Prostate gland (tissue), 2 donors: ENCODE measurements at regions not wholly inside any gene's neighbourhood (a gene's known extent, or its start where the extent isn't known, plus 50 kb on each side); places are given as distances from the start of the nearest gene placed in this dataset.

Experiments
- DNase-seq: peaks from one replicate; pipeline ENCODE4 v3.0.0-alpha.2; 2019; ENCODE audit warnings: low spot score
- H3K27ac ChIP-seq, 2 donors: fragments of 200-600 bp; sonication (generic); 2 replicates each; pipeline ENCODE4 v1.5.1; 2017 to 2019
- H3K27me3 ChIP-seq: fragments of 200-600 bp; sonication (generic); replicated peaks from 2 replicates; pipeline ENCODE4 v1.5.1; 2019; ENCODE audit not compliant: insufficient read depth
- H3K36me3 ChIP-seq, 2 donors: fragments of 200-600 bp; sonication (generic); 1 replicate in 1 of 2; 2 replicates in 1 of 2; pipeline versions ENCODE4 v1.5.1 to v1.8.1; 2017 to 2019
- H3K4me1 ChIP-seq: fragments of 200-600 bp; sonication (generic); replicated peaks from 2 replicates; pipeline ENCODE4 v1.5.1; 2019
- H3K4me3 ChIP-seq, 2 donors: fragments of 200-600 bp; sonication (generic); 2 replicates each; pipeline ENCODE4 v1.5.1; 2017 to 2019
- H3K9me3 ChIP-seq: fragments of 200-600 bp; sonication (generic); 2 replicates; pipeline ENCODE4 v1.5.1; 2017
- POLR2A ChIP-seq: fragments of 450-650 bp; IDR thresholded peaks from one replicate; pipeline ENCODE4 v1.6.1; 2016; ENCODE audit warnings: antibody characterized with exemption, mild to moderate bottlenecking
- POLR2AphosphoS5 ChIP-seq: sonication (generic); formaldehyde crosslinking; IDR thresholded peaks from one replicate; pipeline ENCODE4 v1.6.1; 2017; ENCODE audit warnings: antibody characterized with exemption
- WGBS: methylation state at CpG from one replicate; pipeline ENCODE4 v1.1.5; 2018; 5-methylcytosine and 5-hydroxymethylcytosine counted together
- intact Hi-C: fragments of 100-400 bp; cut with DNase I; formaldehyde crosslinking; loops from one replicate; pipeline ENCODE4 v1.14.2; 2022
- TF ChIP-seq, protein P1 (sequence below), 4 experiments: fragments of 200-600 bp in 2 of 4; fragments of 450-650 bp in 2 of 4; sonication (generic) in 2 of 4; IDR thresholded peaks; 1 replicate in 3 of 4; 2 replicates in 1 of 4; pipeline ENCODE4 v1.5.1; 2016 to 2019; ENCODE audit warnings: antibody characterized with exemption in 4 of 4, mild to moderate bottlenecking in 2 of 4, moderate library complexity in 2 of 4

DNA sequence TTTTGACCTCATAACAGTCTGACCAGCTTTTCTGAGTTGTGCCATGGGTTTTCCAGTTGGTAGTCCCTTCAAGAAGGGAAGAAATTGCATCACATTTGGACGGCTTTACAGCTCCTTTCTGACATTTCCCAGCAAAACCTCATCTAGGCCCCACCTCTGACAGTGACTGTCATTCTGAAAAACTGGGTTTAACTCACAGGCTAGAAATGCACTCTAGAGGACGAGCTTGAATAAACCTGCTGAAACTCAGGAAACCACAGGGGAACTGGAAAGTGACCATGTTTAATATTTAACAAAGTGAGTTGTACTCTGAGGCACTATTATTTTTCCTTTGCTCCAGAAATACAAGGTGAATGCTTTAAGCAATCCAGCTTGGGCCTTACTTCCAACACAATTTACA is 434.3 kb upstream of the RASGEF1B start:
- intact Hi-C loops, result no loop called here
- H3K27ac ChIP-seq, result no peak overlapping the region
- H3K27me3 ChIP-seq, result no peaks in the 10 kb centered on the region
- TF ChIP-seq POLR2A (no peak), POLR2AphosphoS5 (no peak)
- TF ChIP-seq, protein P1, sequence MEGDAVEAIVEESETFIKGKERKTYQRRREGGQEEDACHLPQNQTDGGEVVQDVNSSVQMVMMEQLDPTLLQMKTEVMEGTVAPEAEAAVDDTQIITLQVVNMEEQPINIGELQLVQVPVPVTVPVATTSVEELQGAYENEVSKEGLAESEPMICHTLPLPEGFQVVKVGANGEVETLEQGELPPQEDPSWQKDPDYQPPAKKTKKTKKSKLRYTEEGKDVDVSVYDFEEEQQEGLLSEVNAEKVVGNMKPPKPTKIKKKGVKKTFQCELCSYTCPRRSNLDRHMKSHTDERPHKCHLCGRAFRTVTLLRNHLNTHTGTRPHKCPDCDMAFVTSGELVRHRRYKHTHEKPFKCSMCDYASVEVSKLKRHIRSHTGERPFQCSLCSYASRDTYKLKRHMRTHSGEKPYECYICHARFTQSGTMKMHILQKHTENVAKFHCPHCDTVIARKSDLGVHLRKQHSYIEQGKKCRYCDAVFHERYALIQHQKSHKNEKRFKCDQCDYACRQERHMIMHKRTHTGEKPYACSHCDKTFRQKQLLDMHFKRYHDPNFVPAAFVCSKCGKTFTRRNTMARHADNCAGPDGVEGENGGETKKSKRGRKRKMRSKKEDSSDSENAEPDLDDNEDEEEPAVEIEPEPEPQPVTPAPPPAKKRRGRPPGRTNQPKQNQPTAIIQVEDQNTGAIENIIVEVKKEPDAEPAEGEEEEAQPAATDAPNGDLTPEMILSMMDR (IDR thresholded peaks at IDR 0.05), result no peak
- no peak for DNase-seq
- H3K4me3 ChIP-seq, result no peak overlapping the region
- no peaks in the 10 kb centered on the region for H3K36me3 ChIP-seq
- H3K9me3 ChIP-seq, result no peaks in the 10 kb centered on the region
- H3K4me1 ChIP-seq, result no peaks in the 10 kb centered on the region
- WGBS, result 57% methylated on average over 2 of the region's 2 CpGs

DNA sequence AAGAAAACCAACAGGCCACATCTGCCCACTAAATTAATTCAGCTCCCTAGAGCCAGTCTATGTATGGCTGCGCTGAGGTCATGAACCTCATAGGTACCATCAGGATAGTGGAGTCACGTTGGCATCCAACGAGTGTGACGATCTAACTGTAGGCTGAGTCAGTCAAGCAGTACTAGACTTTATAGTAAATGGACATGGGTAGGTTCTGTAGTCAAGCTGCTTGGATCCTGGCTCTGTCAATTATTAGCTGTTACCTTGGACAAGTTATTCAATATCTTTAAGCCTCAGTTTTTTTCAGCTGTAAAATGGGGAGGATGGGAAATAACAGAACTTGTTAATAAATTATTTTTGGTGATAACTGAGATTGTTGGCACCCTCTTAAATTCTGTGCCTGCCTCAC is 432.4 kb upstream of the RASGEF1B start:
- DNase-seq, result no peak
- no peaks in the 10 kb centered on the region for H3K4me1 ChIP-seq
- TF ChIP-seq POLR2AphosphoS5 (no peak), POLR2A (no peak)
- TF ChIP-seq, protein P1 (IDR thresholded peaks at IDR 0.05), result no peak
- H3K36me3 ChIP-seq, result no peaks in the 10 kb centered on the region
- H3K27me3 ChIP-seq, result no peaks in the 10 kb centered on the region
- over 99% methylated on average over 4 of the region's 4 CpGs for WGBS
- H3K27ac ChIP-seq, result no peak overlapping the region
- no peaks in the 10 kb centered on the region for H3K9me3 ChIP-seq
- no peak overlapping the region for H3K4me3 ChIP-seq
- intact Hi-C loops, result no loop called here

DNA sequence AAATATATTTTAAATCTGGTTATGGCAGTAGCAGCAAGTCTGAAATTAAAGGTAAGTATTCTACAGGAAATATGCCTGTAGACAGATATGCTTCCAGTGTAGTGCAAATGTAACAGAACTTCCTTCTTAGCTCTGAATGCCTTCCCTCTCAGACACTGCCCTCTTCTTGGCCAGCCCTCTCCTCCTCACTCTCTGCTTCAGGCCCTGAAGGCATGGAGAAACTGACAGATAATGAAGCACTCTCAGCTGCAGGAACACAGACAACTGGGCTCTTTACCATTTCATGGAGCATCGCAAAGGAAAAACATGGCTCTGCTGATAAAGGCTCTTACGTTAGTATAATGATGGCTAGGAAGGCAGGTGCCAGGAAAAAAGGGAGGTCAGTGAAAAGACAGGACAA is 431.5 kb upstream of the RASGEF1B start:
- 64% methylated on average over 2 of the region's 2 CpGs for WGBS
- intact Hi-C loops, result no loop called here
- DNase-seq, result no peak
- TF ChIP-seq POLR2AphosphoS5 (no peak), POLR2A (no peak)
- TF ChIP-seq, protein P1 (IDR thresholded peaks at IDR 0.05), result no peak
- no peaks in the 10 kb centered on the region for H3K9me3 ChIP-seq
- H3K27ac ChIP-seq, result no peak overlapping the region
- H3K27me3 ChIP-seq, result no peaks in the 10 kb centered on the region
- no peaks in the 10 kb centered on the region for H3K36me3 ChIP-seq
- no peaks in the 10 kb centered on the region for H3K4me1 ChIP-seq
- no peak overlapping the region for H3K4me3 ChIP-seq

DNA sequence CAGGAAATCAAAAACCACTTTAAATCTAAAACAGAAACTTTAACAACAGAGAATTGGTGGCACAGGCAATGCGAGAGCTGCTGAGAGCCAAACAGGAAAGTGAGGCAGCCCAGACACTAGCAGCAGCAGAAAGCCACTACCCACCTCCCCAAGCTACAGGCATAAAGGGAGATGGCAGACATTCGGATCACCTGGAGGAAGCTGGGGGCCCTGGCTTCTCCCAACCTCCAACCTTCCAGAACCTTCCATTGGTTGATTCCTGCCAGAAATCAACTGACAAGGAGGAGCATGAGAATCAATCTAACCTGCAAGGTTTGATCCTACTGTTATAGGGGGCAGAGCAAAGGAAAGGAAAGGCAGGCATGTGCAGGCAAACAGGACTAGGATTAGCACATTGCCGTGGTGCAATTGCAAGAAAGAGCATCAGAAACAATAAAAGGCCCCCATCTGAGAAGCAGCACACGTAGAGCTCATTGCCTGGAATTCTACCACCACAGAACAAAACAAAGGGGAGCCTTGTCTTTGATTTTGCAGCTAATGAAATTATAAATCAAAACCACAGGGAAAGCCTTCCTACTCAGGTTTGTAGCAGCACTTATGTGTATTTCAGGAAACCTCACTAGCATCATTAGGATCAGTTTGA is 427.3 kb upstream of the RASGEF1B start:
- H3K9me3 ChIP-seq, result no peaks in the 10 kb centered on the region
- H3K4me3 ChIP-seq, result no peak overlapping the region
- H3K4me1 ChIP-seq, result no peaks in the 10 kb centered on the region
- intact Hi-C loops, result no loop called here
- no peaks in the 10 kb centered on the region for H3K36me3 ChIP-seq
- no peak overlapping the region for H3K27ac ChIP-seq
- no peaks in the 10 kb centered on the region for H3K27me3 ChIP-seq
- TF ChIP-seq, protein P1 (IDR thresholded peaks at IDR 0.05), result no peak
- TF ChIP-seq POLR2A, result no peak
- no peak for TF ChIP-seq POLR2AphosphoS5
- 47% methylated on average over 4 of the region's 4 CpGs for WGBS
- DNase-seq, result no peak

DNA sequence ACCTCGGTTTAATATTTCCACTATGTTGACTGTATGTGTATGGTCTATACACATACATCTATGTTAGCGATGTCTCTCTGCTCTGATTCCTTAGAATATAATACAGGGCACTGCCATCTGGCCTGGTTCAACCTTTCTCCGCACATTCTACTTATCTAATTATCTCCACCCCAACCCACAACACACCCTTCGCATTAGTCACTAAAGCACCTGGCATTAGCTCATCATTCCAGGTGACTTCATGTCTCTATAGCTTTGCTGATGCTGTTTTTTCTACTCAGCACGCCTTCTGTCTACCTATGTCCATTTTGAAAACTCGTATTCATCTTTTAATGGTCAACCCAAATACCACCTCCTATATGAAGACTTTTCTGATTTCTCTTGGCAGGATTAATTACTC is 425.2 kb upstream of the RASGEF1B start:
- no peak for DNase-seq
- no peak overlapping the region for H3K27ac ChIP-seq

More for the DNA sequence above, 425.2 kb upstream of the RASGEF1B start:
- intact Hi-C loops, result no loop called here
- Histone ChIP-seq H3K4me1 (no peaks in the 10 kb centered on the region), H3K36me3 (no peaks in the 10 kb centered on the region), H3K9me3 (no peaks in the 10 kb centered on the region), H3K27me3 (no peaks in the 10 kb centered on the region), H3K4me3 (no peak overlapping the region)
- no peak for TF ChIP-seq POLR2A
- TF ChIP-seq, protein P1 (IDR thresholded peaks at IDR 0.05), result no peak
- WGBS, result 83% methylated on average over 6 of the region's 6 CpGs
